Osteoblast (primary cell): ENCODE measurements at regions not wholly inside any gene's neighbourhood (a gene's known extent, or its start where the extent isn't known, plus 50 kb on each side); places are given as distances from the start of the nearest gene placed in this dataset.
A peak's percentile ranks its signal among the peaks of the same experiment; 100 is the strongest.

Experiments used
- DNase-seq: peaks from one replicate; pipeline ENCODE4 v3.0.0; 2011; ENCODE audit warnings: low spot score, mixed read lengths; ENCODE audit not compliant: insufficient read length; ENCODE audit errors: missing footprints
- H2AFZ ChIP-seq: 2 replicates; pipeline ENCODE4 v1.6.0; 2011; ENCODE audit warnings: mild to moderate bottlenecking, low read length
- H3K27ac ChIP-seq: 2 replicates; pipeline ENCODE4 v1.5.1; 2011; ENCODE audit warnings: mild to moderate bottlenecking, low read depth, low read length, moderate library complexity
- H3K27me3 ChIP-seq: 2 replicates; pipeline ENCODE4 v1.6.0; 2012; ENCODE audit warnings: mild to moderate bottlenecking, control low read depth, inconsistent platforms, low read length, moderate library complexity; ENCODE audit not compliant: insufficient read depth
- H3K36me3 ChIP-seq: 2 replicates; pipeline ENCODE4 v1.5.1; 2011; ENCODE audit warnings: mild to moderate bottlenecking, low read length, control low read depth, moderate library complexity; ENCODE audit not compliant: insufficient read depth
- H3K4me1 ChIP-seq: 2 replicates; pipeline ENCODE4 v1.5.1; 2011; ENCODE audit warnings: mild to moderate bottlenecking, low read length, control low read depth, moderate library complexity; ENCODE audit not compliant: insufficient read depth
- H3K4me2 ChIP-seq: 2 replicates; pipeline ENCODE4 v1.6.0; 2011; ENCODE audit warnings: mild to moderate bottlenecking, low read length; ENCODE audit not compliant: insufficient read depth
- H3K4me3 ChIP-seq: fragments of 200-600 bp; sonication (generic); 3 replicates; pipeline ENCODE4 v1.5.1; 2012; ENCODE audit warnings: mild to moderate bottlenecking, low read length, inconsistent platforms; ENCODE audit not compliant: insufficient read depth
- H3K79me2 ChIP-seq: 2 replicates; pipeline ENCODE4 v1.6.0; 2012; ENCODE audit warnings: mild to moderate bottlenecking, low read length, control low read depth, inconsistent platforms; ENCODE audit not compliant: insufficient read depth
- H3K9me3 ChIP-seq: 2 replicates; pipeline ENCODE4 v1.5.1; 2011; ENCODE audit warnings: low read depth, low read length, control low read depth
- H4K20me1 ChIP-seq: 2 replicates; pipeline ENCODE4 v1.6.0; 2012; ENCODE audit warnings: mild to moderate bottlenecking, low read length, control low read depth; ENCODE audit not compliant: insufficient read depth
- TF ChIP-seq, protein P1 (sequence below): IDR thresholded peaks from 2 replicates; pipeline ENCODE4 v1.5.1; 2011; ENCODE audit warnings: mild to moderate bottlenecking, low read depth, low read length, moderate library complexity; ENCODE audit errors: extremely low read depth

DNA sequence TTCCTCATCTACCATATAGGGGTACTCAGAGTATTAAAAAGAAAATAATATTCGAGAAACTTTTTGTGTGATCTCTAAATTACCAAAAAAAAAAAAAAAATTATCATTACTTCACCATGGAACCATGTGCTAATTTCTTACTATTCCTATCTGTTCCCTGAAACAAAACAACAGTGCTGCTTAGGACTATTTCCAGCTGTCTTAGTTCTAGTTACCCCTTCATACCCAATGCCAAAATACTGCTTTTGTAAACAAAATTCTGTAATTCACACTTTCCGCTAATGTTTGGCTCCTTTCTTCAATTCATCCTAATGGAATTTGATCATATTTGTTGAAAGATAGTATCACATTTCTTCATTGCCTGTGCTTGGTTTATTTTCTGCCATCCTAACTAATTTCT is 470.2 kb downstream of the BTG1 start:
- Histone ChIP-seq H3K36me3 (no peaks in the 10 kb centered on the region), H3K79me2 (no peaks in the 10 kb centered on the region), H3K4me1 (no peaks in the 10 kb centered on the region), H3K4me2 (no peak overlapping the region), H3K9me3 (no peaks in the 10 kb centered on the region), H3K27me3 (no peaks in the 10 kb centered on the region), H3K4me3 (no peak overlapping the region), H2AFZ (no peak overlapping the region), H3K27ac (no peak overlapping the region), H4K20me1 (no peaks in the 10 kb centered on the region)
- TF ChIP-seq, protein P1, sequence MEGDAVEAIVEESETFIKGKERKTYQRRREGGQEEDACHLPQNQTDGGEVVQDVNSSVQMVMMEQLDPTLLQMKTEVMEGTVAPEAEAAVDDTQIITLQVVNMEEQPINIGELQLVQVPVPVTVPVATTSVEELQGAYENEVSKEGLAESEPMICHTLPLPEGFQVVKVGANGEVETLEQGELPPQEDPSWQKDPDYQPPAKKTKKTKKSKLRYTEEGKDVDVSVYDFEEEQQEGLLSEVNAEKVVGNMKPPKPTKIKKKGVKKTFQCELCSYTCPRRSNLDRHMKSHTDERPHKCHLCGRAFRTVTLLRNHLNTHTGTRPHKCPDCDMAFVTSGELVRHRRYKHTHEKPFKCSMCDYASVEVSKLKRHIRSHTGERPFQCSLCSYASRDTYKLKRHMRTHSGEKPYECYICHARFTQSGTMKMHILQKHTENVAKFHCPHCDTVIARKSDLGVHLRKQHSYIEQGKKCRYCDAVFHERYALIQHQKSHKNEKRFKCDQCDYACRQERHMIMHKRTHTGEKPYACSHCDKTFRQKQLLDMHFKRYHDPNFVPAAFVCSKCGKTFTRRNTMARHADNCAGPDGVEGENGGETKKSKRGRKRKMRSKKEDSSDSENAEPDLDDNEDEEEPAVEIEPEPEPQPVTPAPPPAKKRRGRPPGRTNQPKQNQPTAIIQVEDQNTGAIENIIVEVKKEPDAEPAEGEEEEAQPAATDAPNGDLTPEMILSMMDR = no peak
- no peak for DNase-seq

GRCh38 chr12:91672130-91672529 is 473.5 kb downstream of the BTG1 start:
- H3K79me2 ChIP-seq = no peaks in the 10 kb centered on the region
- TF ChIP-seq, protein P1 = no peak
- no peak for DNase-seq

GRCh38 chr12:91667694-91668093 is 478.0 kb downstream of the BTG1 start:
- TF ChIP-seq, protein P1 = no peak
- Histone ChIP-seq H4K20me1 (no peaks in the 10 kb centered on the region), H3K36me3 (no peaks in the 10 kb centered on the region), H3K4me3 (no peak overlapping the region), H3K79me2 (no peaks in the 10 kb centered on the region), H2AFZ (no peak overlapping the region), H3K4me2 (no peak overlapping the region), H3K9me3 (no peaks in the 10 kb centered on the region), H3K4me1 (no peaks in the 10 kb centered on the region), H3K27ac (no peak overlapping the region), H3K27me3 (no peaks in the 10 kb centered on the region)
- no peak for DNase-seq

More at GRCh38 chr12:91672130-91672529, 473.5 kb downstream of the BTG1 start:
- Histone ChIP-seq H3K27me3 (no peaks in the 10 kb centered on the region), H3K9me3 (no peaks in the 10 kb centered on the region), H3K36me3 (no peaks in the 10 kb centered on the region), H3K4me2 (no peak overlapping the region), H3K4me1 (no peaks in the 10 kb centered on the region), H2AFZ (no peak overlapping the region), H3K4me3 (no peak overlapping the region), H3K27ac (no peak overlapping the region), H4K20me1 (no peaks in the 10 kb centered on the region)

DNA sequence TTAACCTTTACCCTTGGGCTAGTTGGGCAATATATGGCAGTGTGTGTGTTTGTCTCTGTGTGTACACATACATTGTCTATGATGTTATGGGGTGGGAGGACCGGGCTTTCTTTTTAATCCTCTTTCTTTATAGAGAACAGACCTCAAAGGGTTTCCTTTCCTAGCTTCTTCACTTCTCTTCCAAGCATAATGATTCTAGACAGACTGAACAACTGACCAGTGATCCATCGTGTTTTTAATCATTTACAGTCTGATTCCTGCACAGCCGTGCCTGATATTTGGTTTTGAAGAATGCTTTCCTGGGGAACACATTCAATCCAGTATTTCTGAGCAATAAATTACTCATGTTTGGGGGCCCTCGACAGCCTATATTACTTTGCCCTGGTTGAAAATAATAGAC is 481.1 kb upstream of the DCN start:
- no peak overlapping the region for H3K4me2 ChIP-seq
- no peak overlapping the region for H3K4me3 ChIP-seq
- no peaks in the 10 kb centered on the region for H3K27me3 ChIP-seq
- H3K79me2 ChIP-seq = no peaks in the 10 kb centered on the region
- no peak for DNase-seq
- peak overlapping the region; percentile 25 for H2AFZ ChIP-seq
- no peaks in the 10 kb centered on the region for H3K36me3 ChIP-seq
- no peaks in the 10 kb centered on the region for H3K9me3 ChIP-seq
- H4K20me1 ChIP-seq = no peaks in the 10 kb centered on the region
- H3K4me1 ChIP-seq = no peaks in the 10 kb centered on the region
- H3K27ac ChIP-seq = no peak overlapping the region
- TF ChIP-seq, protein P1 = no peak
